ENCODE measurements at regions not wholly inside any gene's neighbourhood (a gene's known extent, or its start where the extent isn't known, plus 50 kb on each side); places are given as distances from the start of the nearest gene placed in this dataset.

DNA sequence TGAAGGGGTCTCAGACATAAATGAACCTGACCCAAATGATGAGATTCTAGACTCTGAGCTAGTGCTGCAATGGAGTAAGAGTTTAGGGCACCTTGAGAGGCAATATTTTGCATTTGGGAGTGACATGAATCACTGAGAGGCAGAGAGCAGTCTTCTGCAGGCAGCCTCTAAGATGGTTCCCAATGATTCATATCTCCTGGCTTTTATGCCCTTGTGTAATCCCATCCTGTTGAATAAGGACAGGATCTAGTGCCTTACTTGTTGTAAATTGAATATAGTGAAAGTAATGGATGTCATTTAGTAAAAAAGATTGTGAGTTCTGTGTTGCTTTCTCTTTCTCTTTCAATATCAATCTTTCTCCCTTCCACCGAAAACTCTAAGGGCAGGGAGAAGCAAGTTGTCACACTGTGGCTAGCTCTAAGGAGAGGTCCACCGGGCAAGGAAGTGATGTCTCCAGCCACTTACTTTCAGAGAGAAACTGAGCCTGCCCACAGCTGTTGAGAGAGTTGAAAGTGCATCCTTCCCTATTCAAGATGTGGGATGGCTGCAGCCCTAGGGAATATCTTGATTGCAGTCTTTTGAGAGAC, 144.7 kb downstream of the TRIB2 start:
- no peak for TF ChIP-seq GATA2 (IDR thresholded peaks at IDR 0.05; ENCODE audit: low read depth, low read length)
- TF ChIP-seq GATA3 (IDR thresholded peaks at IDR 0.05; ENCODE audit: low read depth, low read length): no peak

Measured in SH-SY5Y (cell line).